ENCODE measurements at regions not wholly inside any gene's neighbourhood (a gene's known extent, or its start where the extent isn't known, plus 50 kb on each side); places are given as distances from the start of the nearest gene placed in this dataset.

- TF ChIP-seq, protein P1, sequence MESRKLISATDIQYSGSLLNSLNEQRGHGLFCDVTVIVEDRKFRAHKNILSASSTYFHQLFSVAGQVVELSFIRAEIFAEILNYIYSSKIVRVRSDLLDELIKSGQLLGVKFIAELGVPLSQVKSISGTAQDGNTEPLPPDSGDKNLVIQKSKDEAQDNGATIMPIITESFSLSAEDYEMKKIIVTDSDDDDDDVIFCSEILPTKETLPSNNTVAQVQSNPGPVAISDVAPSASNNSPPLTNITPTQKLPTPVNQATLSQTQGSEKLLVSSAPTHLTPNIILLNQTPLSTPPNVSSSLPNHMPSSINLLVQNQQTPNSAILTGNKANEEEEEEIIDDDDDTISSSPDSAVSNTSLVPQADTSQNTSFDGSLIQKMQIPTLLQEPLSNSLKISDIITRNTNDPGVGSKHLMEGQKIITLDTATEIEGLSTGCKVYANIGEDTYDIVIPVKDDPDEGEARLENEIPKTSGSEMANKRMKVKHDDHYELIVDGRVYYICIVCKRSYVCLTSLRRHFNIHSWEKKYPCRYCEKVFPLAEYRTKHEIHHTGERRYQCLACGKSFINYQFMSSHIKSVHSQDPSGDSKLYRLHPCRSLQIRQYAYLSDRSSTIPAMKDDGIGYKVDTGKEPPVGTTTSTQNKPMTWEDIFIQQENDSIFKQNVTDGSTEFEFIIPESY (IDR thresholded peaks at IDR 0.05; ENCODE audit: extremely low read depth, insufficient replicate concordance, low read length): no peak
- TF ChIP-seq SIN3A (IDR thresholded peaks at IDR 0.05; ENCODE audit: low read depth) (no peak), FOSL1 (IDR thresholded peaks at IDR 0.05; ENCODE audit: low read depth) (no peak)
These were observed 383.5 kb downstream of the POM121L12 start for GRCh38 chr7:53418834-53419482.

Data from HCT116 (cell line).